Brain microvascular endothelial cell (primary cell): ENCODE measurements at regions not wholly inside any gene's neighbourhood (a gene's known extent, or its start where the extent isn't known, plus 50 kb on each side); places are given as distances from the start of the nearest gene placed in this dataset.

ENCODE experiments used
- DNase-seq: peaks from one replicate; pipeline ENCODE4 v3.0.0-alpha.2; 2020
- H3K27ac ChIP-seq: fragments of 250-450 bp; sonication (Bioruptor Pico); 2 replicates; pipeline ENCODE4 v1.5.1; 2020; ENCODE audit warnings: mild to moderate bottlenecking, moderate library complexity
- H3K27me3 ChIP-seq: fragments of 250-450 bp; sonication (Bioruptor Pico); replicated peaks from 2 replicates; pipeline ENCODE4 v1.5.1; 2020; ENCODE audit warnings: mild to moderate bottlenecking
- H3K36me3 ChIP-seq: fragments of 250-450 bp; sonication (Bioruptor Pico); replicated peaks from 2 replicates; pipeline ENCODE4 v1.5.1; 2020; ENCODE audit warnings: mild to moderate bottlenecking
- H3K4me3 ChIP-seq: 2 replicates; pipeline ENCODE4 v1.5.1; 2011; ENCODE audit warnings: low read depth, mild to moderate bottlenecking, control low read depth, low read length, moderate library complexity
- CTCF ChIP-seq: IDR thresholded peaks from 2 replicates; pipeline ENCODE4 v1.5.1; 2011; ENCODE audit warnings: low read depth, mild to moderate bottlenecking, moderate library complexity, low read length, control low read depth, inconsistent platforms; ENCODE audit errors: missing control alignments
- in situ Hi-C: cut with HindIII; loops from 2 replicates; pipeline ENCODE4 v1.10.0; 2017; ENCODE audit warnings: low sequenced_read_pairs, low pct_ligation_motif_present

GRCh38 chr2:12641441-12641840 is 75.3 kb upstream of the TRIB2 start:
- in situ Hi-C loops, result no loop called here
- no peak for TF ChIP-seq CTCF
- no peak for DNase-seq
- H3K27me3 ChIP-seq, result no peaks in the 10 kb centered on the region
- H3K4me3 ChIP-seq, result no peak overlapping the region
- H3K36me3 ChIP-seq, result no peaks in the 10 kb centered on the region
- no peak overlapping the region for H3K27ac ChIP-seq

GRCh38 chr2:12642332-12642731 is 74.4 kb upstream of the TRIB2 start:
- no peak for TF ChIP-seq CTCF
- no peak overlapping the region for H3K4me3 ChIP-seq
- H3K36me3 ChIP-seq, result no peaks in the 10 kb centered on the region
- no peak overlapping the region for H3K27ac ChIP-seq
- in situ Hi-C loops, result no loop called here
- no peak for DNase-seq
- no peaks in the 10 kb centered on the region for H3K27me3 ChIP-seq

GRCh38 chr2:12642859-12643258 is 73.9 kb upstream of the TRIB2 start:
- no peak for DNase-seq
- H3K4me3 ChIP-seq, result no peak overlapping the region
- in situ Hi-C loops, result no loop called here

GRCh38 chr2:12649602-12650400 is 66.9 kb upstream of the TRIB2 start:
- in situ Hi-C loops, result no loop called here
- DNase-seq, result no peak
- no peak overlapping the region for H3K4me3 ChIP-seq
- H3K27me3 ChIP-seq, result no peaks in the 10 kb centered on the region
- H3K36me3 ChIP-seq, result no peaks in the 10 kb centered on the region
- TF ChIP-seq CTCF, result no peak
- H3K27ac ChIP-seq, result no peak overlapping the region

More at GRCh38 chr2:12642859-12643258, 73.9 kb upstream of the TRIB2 start:
- no peak for TF ChIP-seq CTCF
- Histone ChIP-seq H3K27ac (no peak overlapping the region), H3K36me3 (no peaks in the 10 kb centered on the region), H3K27me3 (no peaks in the 10 kb centered on the region)

GRCh38 chr2:12651641-12652040 is 65.1 kb upstream of the TRIB2 start:
- Histone ChIP-seq H3K4me3 (no peak overlapping the region), H3K27ac (no peak overlapping the region), H3K27me3 (no peaks in the 10 kb centered on the region), H3K36me3 (no peaks in the 10 kb centered on the region)
- no peak for DNase-seq
- TF ChIP-seq CTCF, result no peak
- in situ Hi-C loops, result no loop called here

GRCh38 chr2:12652723-12653122 is 64.0 kb upstream of the TRIB2 start:
- Histone ChIP-seq H3K27ac (no peak overlapping the region), H3K4me3 (no peak overlapping the region), H3K36me3 (no peaks in the 10 kb centered on the region), H3K27me3 (no peaks in the 10 kb centered on the region)
- TF ChIP-seq CTCF, result no peak
- in situ Hi-C loops, result no loop called here
- DNase-seq, result no peak
